ENCODE measurements at regions not wholly inside any gene's neighbourhood (a gene's known extent, or its start where the extent isn't known, plus 50 kb on each side); places are given as distances from the start of the nearest gene placed in this dataset.
A peak's percentile ranks its signal among the peaks of the same experiment; 100 is the strongest.

DNA sequence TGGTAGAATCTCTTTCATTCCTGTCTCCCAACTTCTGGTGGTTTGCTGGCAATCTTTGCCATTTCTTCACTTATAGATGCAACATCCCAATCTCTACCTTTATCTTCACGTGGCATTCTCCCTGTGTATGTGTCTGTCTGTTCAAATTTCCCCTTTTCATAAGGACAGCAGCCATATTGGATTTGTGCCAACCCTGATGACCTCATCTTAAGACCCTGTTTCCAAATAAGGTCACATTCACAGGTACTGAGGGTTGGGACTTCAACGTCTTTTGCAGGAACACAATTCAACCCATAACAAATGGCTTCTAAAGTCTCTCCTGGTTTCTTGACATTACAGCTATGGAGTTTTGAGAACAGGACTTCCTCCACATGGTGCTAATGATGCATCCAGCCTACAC, 84.5 kb upstream of the OLIG2 start:
- DNase-seq: no peak

DNA sequence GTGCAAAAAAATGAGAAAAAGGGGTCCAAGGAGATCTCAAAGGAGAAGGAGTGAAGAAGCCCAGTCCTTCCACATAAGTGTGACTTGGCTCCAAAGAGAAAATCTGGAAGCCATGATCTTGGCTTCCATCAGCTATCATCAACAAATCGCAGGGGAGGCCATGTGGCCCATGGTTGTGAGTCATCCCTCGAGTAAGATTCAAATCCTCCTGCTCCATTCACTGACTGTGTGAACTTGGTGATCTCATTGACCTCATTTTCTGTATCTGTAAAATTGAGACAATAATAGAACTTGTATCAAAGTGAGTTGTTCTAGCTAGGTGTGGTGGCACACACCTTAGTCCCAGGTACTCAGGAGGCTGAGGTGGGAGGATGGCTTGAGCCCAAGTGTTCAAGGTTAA, 79.1 kb upstream of the OLIG2 start:
- no peak for DNase-seq

DNA sequence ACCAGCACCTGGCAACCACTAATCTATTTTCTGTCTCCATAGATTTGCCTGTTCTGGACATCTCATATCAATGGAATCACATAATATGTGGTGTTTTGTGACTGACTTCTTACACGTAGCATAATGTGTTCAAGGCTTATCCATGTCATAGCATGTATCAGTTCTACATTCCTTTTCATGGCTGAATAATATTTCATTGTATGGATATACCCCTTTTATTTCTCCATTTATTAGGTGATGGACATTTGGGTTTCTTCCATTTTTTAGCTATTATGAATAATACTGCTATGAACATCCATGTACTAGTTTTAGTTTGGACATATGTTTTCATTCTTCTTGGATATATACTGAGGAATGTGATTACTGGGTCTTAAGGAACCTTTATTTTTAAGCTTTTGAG, 78.0 kb upstream of the OLIG2 start:
- no peak for DNase-seq

GRCh38 chr21:32949701-32950100, 76.0 kb upstream of the OLIG2 start:
- no peak for DNase-seq

DNA sequence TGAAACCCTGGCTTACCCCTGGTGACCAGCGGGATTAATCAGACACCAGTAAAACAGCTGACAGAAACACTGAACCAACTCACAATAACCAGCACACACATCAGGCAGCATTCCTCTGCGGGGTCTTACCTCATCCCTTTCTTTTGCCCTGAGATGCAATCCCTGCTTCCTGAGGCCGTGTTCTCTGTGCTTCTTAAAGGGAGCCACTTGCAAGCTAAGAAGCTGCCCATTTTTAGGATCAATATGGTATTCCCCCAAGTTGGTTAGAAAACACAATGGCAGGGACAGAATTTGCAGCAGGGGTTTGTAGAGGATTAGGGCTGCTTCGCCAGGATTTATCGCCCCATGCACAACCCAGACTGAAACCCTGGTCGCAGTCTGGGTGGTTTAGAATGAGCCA, 74.7 kb upstream of the OLIG2 start:
- no peak for DNase-seq

GRCh38 chr21:32954353-32954752, 71.4 kb upstream of the OLIG2 start:
- DNase-seq: no peak

DNA sequence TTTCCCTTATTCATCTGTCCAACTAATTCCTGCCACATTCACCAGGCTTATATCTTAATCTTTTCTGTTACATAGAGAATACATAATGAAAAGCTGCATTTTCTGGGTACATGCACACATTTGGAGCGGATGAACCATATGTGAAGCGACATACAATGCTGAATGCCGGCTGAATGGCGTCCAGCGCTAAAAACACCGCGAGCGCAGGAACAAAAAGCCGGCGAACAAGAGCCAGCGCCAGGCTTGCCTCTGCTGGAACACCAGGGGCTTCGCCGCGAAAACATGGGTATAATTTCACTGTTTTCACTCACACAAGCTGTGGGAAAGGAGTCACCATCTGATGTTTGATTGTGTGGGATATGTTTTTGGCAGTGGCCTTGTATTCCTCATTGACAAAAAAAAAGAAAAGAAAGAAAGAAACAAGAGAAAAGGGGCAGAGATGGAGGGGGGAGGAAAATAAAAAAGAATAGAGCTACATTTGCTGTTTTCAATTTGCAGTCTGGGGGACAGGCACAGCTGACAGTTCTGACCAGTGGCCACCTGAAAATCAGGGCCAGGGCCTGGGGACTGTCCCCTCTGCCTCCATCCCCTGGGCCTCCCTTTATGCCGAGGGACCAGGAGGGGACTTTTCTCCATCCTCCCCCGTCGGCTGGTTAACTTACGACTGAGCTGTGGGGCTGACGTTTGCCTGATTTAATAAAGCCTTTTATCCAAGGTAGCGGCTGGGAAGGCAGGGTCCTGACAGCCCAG, 70.2 kb upstream of the OLIG2 start:
- no peak for DNase-seq

- DNase-seq: no peak
Measured at GRCh38 chr21:32956061-32956656, 69.6 kb upstream of the OLIG2 start.

DNA sequence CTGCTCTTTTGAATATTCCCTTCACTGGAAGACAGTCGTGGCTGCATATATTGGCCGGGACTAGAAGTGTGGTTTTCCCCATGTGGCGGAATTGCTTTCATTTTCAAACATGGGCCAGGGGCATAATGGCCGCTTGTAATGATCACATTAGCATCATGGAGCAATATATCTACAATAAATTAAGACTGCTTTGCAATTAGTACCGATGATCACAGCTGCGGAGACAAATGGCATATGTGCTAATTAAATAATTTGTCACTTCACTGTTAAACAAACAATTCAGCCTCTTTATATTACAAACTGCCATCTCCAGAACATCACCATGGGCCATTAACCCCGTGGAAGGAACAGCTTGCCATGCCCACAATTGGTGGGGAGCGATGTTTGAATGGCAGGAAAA, 68.2 kb upstream of the OLIG2 start:
- DNase-seq: no peak

- no peak for DNase-seq
Measured at GRCh38 chr21:32958288-32959002, 67.3 kb upstream of the OLIG2 start.

GRCh38 chr21:32962268-32962667, 63.5 kb upstream of the OLIG2 start:
- DNase-seq: no peak

DNA sequence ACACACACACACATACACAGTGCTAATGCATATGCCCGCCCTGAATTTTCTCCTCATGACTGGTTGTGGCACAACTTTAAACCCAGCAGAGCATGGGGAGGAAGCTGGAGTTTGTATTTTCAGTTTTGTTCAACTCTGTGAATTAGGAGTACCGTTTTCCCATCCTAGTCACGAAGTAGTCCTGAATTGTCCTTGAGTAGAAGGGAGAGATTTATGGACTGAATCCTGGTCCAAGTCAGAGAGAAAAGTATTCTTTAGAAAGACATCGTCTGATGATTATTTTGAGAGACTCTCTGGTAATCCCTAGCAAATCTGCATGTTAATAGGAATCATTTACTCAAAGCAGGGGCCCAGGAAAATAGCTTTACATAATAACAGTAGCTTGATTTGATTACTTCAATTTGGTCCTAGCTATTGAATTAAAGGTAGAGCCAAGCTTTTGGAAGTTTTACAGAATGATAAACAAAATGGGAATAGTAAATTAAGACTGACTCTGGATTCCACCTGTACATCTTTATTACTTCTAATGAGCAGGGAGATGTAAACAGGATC, 60.5 kb upstream of the OLIG2 start:
- DNase-seq: no peak

- DNase-seq: no peak
Measured at GRCh38 chr21:32966120-32966519, 59.6 kb upstream of the OLIG2 start.

- DNase-seq: peak; percentile 14
Measured at GRCh38 chr21:32968103-32968502, 57.6 kb upstream of the OLIG2 start.

DNA sequence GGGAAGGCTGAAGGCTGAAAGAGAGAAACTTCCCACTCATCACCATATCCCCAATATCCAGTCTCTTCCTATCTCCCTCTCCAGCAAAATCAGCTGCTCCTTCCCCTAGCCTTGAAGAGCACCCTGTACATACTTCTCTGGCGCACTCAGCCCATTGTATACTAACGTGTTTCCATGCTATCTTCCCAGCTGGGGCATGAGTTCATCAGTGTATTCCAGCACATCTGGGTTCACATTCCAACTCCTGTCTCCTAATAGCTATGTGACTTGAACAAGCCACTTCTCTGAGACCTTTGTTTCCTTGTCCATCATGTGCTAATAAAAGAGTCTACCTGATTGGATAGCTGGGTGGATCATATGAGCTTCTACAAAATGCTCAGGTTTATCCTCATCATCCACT, 51.1 kb upstream of the OLIG2 start:
- no peak for DNase-seq

GRCh38 chr21:32975811-32976431, 49.8 kb upstream of the OLIG2 start:
- no peak for DNase-seq
